ENCODE measurements at regions not wholly inside any gene's neighbourhood (a gene's known extent, or its start where the extent isn't known, plus 50 kb on each side); places are given as distances from the start of the nearest gene placed in this dataset.

- TF ChIP-seq, protein P1, sequence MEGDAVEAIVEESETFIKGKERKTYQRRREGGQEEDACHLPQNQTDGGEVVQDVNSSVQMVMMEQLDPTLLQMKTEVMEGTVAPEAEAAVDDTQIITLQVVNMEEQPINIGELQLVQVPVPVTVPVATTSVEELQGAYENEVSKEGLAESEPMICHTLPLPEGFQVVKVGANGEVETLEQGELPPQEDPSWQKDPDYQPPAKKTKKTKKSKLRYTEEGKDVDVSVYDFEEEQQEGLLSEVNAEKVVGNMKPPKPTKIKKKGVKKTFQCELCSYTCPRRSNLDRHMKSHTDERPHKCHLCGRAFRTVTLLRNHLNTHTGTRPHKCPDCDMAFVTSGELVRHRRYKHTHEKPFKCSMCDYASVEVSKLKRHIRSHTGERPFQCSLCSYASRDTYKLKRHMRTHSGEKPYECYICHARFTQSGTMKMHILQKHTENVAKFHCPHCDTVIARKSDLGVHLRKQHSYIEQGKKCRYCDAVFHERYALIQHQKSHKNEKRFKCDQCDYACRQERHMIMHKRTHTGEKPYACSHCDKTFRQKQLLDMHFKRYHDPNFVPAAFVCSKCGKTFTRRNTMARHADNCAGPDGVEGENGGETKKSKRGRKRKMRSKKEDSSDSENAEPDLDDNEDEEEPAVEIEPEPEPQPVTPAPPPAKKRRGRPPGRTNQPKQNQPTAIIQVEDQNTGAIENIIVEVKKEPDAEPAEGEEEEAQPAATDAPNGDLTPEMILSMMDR (IDR thresholded peaks at IDR 0.05; ENCODE audit: borderline replicate concordance, extremely low read depth, low read length, poor library complexity, severe bottlenecking): no peak
- no peak for TF ChIP-seq EZH2 (IDR thresholded peaks at IDR 0.05; ENCODE audit: borderline replicate concordance, low read depth, low read length, severe bottlenecking)
- ATAC-seq (ENCODE audit: insufficient read depth, low read depth): no peak
- no peak overlapping the region for H3K4me3 ChIP-seq (ENCODE audit: low read depth in 1 of 2, low read length in 2 of 2)
- H4K20me1 ChIP-seq (ENCODE audit: insufficient read depth, low read length): no peaks in the 10 kb centered on the region
- no peaks in the 10 kb centered on the region for H3K27me3 ChIP-seq (ENCODE audit: insufficient read depth, low read length, poor library complexity)
- no peaks in the 10 kb centered on the region for H3K79me2 ChIP-seq (ENCODE audit: insufficient read depth, low read length)
- DNase-seq: no peak
- H3K4me2 ChIP-seq (ENCODE audit: insufficient read depth, low read length): no peak overlapping the region
- no peaks in the 10 kb centered on the region for H3K9me3 ChIP-seq (ENCODE audit: insufficient read depth, low read length, severe bottlenecking)
- no peaks in the 10 kb centered on the region for H3K36me3 ChIP-seq (ENCODE audit: insufficient read depth, low read length)
- no peaks in the 10 kb centered on the region for H3K4me1 ChIP-seq (ENCODE audit: insufficient read depth, low read length)
- no peak overlapping the region for H3K9ac ChIP-seq (ENCODE audit: low read depth, low read length)
- no peak overlapping the region for H3K27ac ChIP-seq (ENCODE audit: low read length)
- no peak overlapping the region for H2AFZ ChIP-seq (ENCODE audit: low read depth, low read length)
These were observed 231.2 kb downstream of the ATP23 start for GRCh38 chr12:58172433-58173073.

- no peaks in the 10 kb centered on the region for H3K36me3 ChIP-seq (ENCODE audit: insufficient read depth, low read length)
- no peak for ATAC-seq (ENCODE audit: insufficient read depth, low read depth)
- no peak overlapping the region for H3K27ac ChIP-seq (ENCODE audit: low read length)
- no peak for DNase-seq
- no peaks in the 10 kb centered on the region for H3K4me1 ChIP-seq (ENCODE audit: insufficient read depth, low read length)
- no peak overlapping the region for H2AFZ ChIP-seq (ENCODE audit: low read depth, low read length)
- no peaks in the 10 kb centered on the region for H3K9me3 ChIP-seq (ENCODE audit: insufficient read depth, low read length, severe bottlenecking)
- no peak overlapping the region for H3K9ac ChIP-seq (ENCODE audit: low read depth, low read length)
- H3K4me3 ChIP-seq (ENCODE audit: low read depth in 1 of 2, low read length in 2 of 2): no peak overlapping the region
- no peak for TF ChIP-seq EZH2 (IDR thresholded peaks at IDR 0.05; ENCODE audit: borderline replicate concordance, low read depth, low read length, severe bottlenecking)
- TF ChIP-seq, protein P1 (IDR thresholded peaks at IDR 0.05; ENCODE audit: borderline replicate concordance, extremely low read depth, low read length, poor library complexity, severe bottlenecking): no peak
- H3K79me2 ChIP-seq (ENCODE audit: insufficient read depth, low read length): no peaks in the 10 kb centered on the region
- no peaks in the 10 kb centered on the region for H4K20me1 ChIP-seq (ENCODE audit: insufficient read depth, low read length)
- H3K4me2 ChIP-seq (ENCODE audit: insufficient read depth, low read length): no peak overlapping the region
- no peaks in the 10 kb centered on the region for H3K27me3 ChIP-seq (ENCODE audit: insufficient read depth, low read length, poor library complexity)
These were observed 232.9 kb downstream of the ATP23 start for GRCh38 chr12:58174316-58174715.

DNA sequence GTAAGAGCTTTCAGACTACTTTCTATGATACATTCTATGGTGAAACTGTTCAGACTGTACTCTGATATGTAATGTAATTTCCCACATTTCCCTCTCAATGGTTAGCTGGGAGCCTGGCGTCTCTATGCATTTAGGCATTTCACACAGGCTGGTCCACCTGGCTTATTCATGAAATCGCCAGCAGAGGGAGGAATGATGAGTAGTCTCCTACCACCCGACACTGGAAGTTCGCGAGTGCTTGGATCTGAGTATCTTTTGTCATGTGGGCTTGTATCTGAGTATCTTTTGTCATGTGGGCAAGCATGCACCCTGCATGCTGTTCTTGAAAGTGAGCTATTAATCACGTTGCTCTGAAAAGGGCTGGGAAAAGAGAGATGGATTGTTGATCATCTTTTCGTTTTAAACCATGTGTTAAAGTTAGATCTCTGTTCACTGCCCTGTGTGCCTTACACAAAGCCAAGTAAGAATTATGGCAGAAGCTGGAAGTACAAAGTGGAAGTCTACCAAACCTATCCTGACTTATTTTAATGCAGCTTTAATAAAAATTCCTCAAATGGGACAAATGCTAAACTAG, 235.0 kb downstream of the ATP23 start:
- H2AFZ ChIP-seq (ENCODE audit: low read depth, low read length): no peak overlapping the region
- ATAC-seq (ENCODE audit: insufficient read depth, low read depth): no peak
- H3K9me3 ChIP-seq (ENCODE audit: insufficient read depth, low read length, severe bottlenecking): no peaks in the 10 kb centered on the region
- H3K4me1 ChIP-seq (ENCODE audit: insufficient read depth, low read length): no peaks in the 10 kb centered on the region
- H3K36me3 ChIP-seq (ENCODE audit: insufficient read depth, low read length): no peaks in the 10 kb centered on the region
- no peak for TF ChIP-seq EZH2 (IDR thresholded peaks at IDR 0.05; ENCODE audit: borderline replicate concordance, low read depth, low read length, severe bottlenecking)
- TF ChIP-seq, protein P1 (IDR thresholded peaks at IDR 0.05; ENCODE audit: borderline replicate concordance, extremely low read depth, low read length, poor library complexity, severe bottlenecking): peak; percentile 48
- no peak overlapping the region for H3K9ac ChIP-seq (ENCODE audit: low read depth, low read length)
- no peak overlapping the region for H3K4me2 ChIP-seq (ENCODE audit: insufficient read depth, low read length)
- no peak overlapping the region for H3K4me3 ChIP-seq (ENCODE audit: low read depth in 1 of 2, low read length in 2 of 2)
- no peak for DNase-seq
- no peaks in the 10 kb centered on the region for H4K20me1 ChIP-seq (ENCODE audit: insufficient read depth, low read length)
- H3K79me2 ChIP-seq (ENCODE audit: insufficient read depth, low read length): no peaks in the 10 kb centered on the region
- H3K27me3 ChIP-seq (ENCODE audit: insufficient read depth, low read length, poor library complexity): peaks cover 3% of the 10 kb centered on the region
- no peak overlapping the region for H3K27ac ChIP-seq (ENCODE audit: low read length)
